ENCODE measurements at regions not wholly inside any gene's neighbourhood (a gene's known extent, or its start where the extent isn't known, plus 50 kb on each side); places are given as distances from the start of the nearest gene placed in this dataset.

- TF ChIP-seq CTCF (IDR thresholded peaks at IDR 0.05), result no peak
- Histone ChIP-seq H3K27ac (ENCODE audit: low read length) (no peak overlapping the region), H3K36me3 (ENCODE audit: control insufficient read depth, insufficient read depth, low read length) (no peaks in the 10 kb centered on the region), H3K4me1 (ENCODE audit: control insufficient read depth, insufficient read depth, low read length) (no peaks in the 10 kb centered on the region), H3K4me3 (ENCODE audit: low read length) (no peak overlapping the region), H3K27me3 (ENCODE audit: control insufficient read depth, insufficient read depth, low read length) (no peaks in the 10 kb centered on the region), H3K9me3 (ENCODE audit: control insufficient read depth, insufficient read depth, low read length) (no peaks in the 10 kb centered on the region)
- H3K27me3 Mint-ChIP-seq (ENCODE audit: low read depth in 2 of 2), result no peaks in the 10 kb centered on the region
- H3K4me3 Mint-ChIP-seq, result no peak overlapping the region
- no peaks in the 10 kb centered on the region for H3K4me1 Mint-ChIP-seq
- ATAC-seq (no peak), DNase-seq (no peak)
- peaks cover 0 to 3% of the 10 kb centered on the region in 2 donors for H3K9me3 Mint-ChIP-seq
- no peak overlapping the region for H3K27ac Mint-ChIP-seq
- WGBS (ENCODE audit: insufficient coverage), result 91% methylated on average over 3 of the region's 4 CpGs
- H3K36me3 Mint-ChIP-seq, result no peaks in the 10 kb centered on the region
- intact Hi-C loops (cut with micrococcal nuclease), result no loop called here
These were observed 170.2 kb downstream of the OTOR start for GRCh38 chr20:16918366-16918765.

- Histone ChIP-seq H3K4me1 (ENCODE audit: control insufficient read depth, insufficient read depth, low read length) (no peaks in the 10 kb centered on the region), H3K27me3 (ENCODE audit: control insufficient read depth, insufficient read depth, low read length) (no peaks in the 10 kb centered on the region), H3K27ac (ENCODE audit: low read length) (no peak overlapping the region), H3K36me3 (ENCODE audit: control insufficient read depth, insufficient read depth, low read length) (no peaks in the 10 kb centered on the region), H3K9me3 (ENCODE audit: control insufficient read depth, insufficient read depth, low read length) (no peaks in the 10 kb centered on the region), H3K4me3 (ENCODE audit: low read length) (no peak overlapping the region)
- ATAC-seq (no peak), DNase-seq (no peak)
- intact Hi-C loops (cut with micrococcal nuclease), result no loop called here
- no peaks in the 10 kb centered on the region for H3K27me3 Mint-ChIP-seq (ENCODE audit: low read depth in 2 of 2)
- H3K27ac Mint-ChIP-seq, result no peak overlapping the region
- 82% methylated on average over 3 of the region's 5 CpGs for WGBS (ENCODE audit: insufficient coverage)
- no peaks in the 10 kb centered on the region for H3K36me3 Mint-ChIP-seq
- H3K4me1 Mint-ChIP-seq, result no peaks in the 10 kb centered on the region
- no peak for TF ChIP-seq CTCF (IDR thresholded peaks at IDR 0.05)
- H3K4me3 Mint-ChIP-seq, result no peak overlapping the region
- peaks cover 0 to 7% of the 10 kb centered on the region in 2 donors for H3K9me3 Mint-ChIP-seq
These were observed 171.7 kb downstream of the OTOR start for GRCh38 chr20:16919841-16920240.

- Mint-ChIP-seq H3K27me3 (ENCODE audit: low read depth in 2 of 2) (no peaks in the 10 kb centered on the region), H3K4me1 (no peaks in the 10 kb centered on the region), H3K4me3 (no peak overlapping the region), H3K36me3 (no peaks in the 10 kb centered on the region), H3K27ac (no peak overlapping the region), H3K9me3 (peaks cover 0 to 9% of the 10 kb centered on the region in 2 donors)
- intact Hi-C loops (cut with micrococcal nuclease), result no loop called here
- no peak for DNase-seq
- Histone ChIP-seq H3K4me1 (ENCODE audit: control insufficient read depth, insufficient read depth, low read length) (no peaks in the 10 kb centered on the region), H3K4me3 (ENCODE audit: low read length) (no peak overlapping the region), H3K27ac (ENCODE audit: low read length) (no peak overlapping the region), H3K9me3 (ENCODE audit: control insufficient read depth, insufficient read depth, low read length) (no peaks in the 10 kb centered on the region), H3K27me3 (ENCODE audit: control insufficient read depth, insufficient read depth, low read length) (no peaks in the 10 kb centered on the region), H3K36me3 (ENCODE audit: control insufficient read depth, insufficient read depth, low read length) (no peaks in the 10 kb centered on the region)
- no peak for ATAC-seq
- no peak for TF ChIP-seq CTCF (IDR thresholded peaks at IDR 0.05)
- no CpG with 5 or more reads among the region's 3 CpGs for WGBS (ENCODE audit: insufficient coverage)
These were observed 174.7 kb downstream of the OTOR start for GRCh38 chr20:16922834-16923233.

- peaks cover 0 to 14% of the 10 kb centered on the region in 2 donors for H3K9me3 Mint-ChIP-seq
- no peak for TF ChIP-seq CTCF (IDR thresholded peaks at IDR 0.05)
These were observed 178.7 kb downstream of the OTOR start for GRCh38 chr20:16926626-16927430.

More at GRCh38 chr20:16926626-16927430, 178.7 kb downstream of the OTOR start:
- H3K36me3 Mint-ChIP-seq, result no peaks in the 10 kb centered on the region
- no peak overlapping the region for H3K27ac Mint-ChIP-seq
- Histone ChIP-seq H3K4me3 (ENCODE audit: low read length) (no peak overlapping the region), H3K36me3 (ENCODE audit: control insufficient read depth, insufficient read depth, low read length) (no peaks in the 10 kb centered on the region), H3K27me3 (ENCODE audit: control insufficient read depth, insufficient read depth, low read length) (no peaks in the 10 kb centered on the region), H3K9me3 (ENCODE audit: control insufficient read depth, insufficient read depth, low read length) (peaks cover 4% of the 10 kb centered on the region), H3K4me1 (ENCODE audit: control insufficient read depth, insufficient read depth, low read length) (no peaks in the 10 kb centered on the region), H3K27ac (ENCODE audit: low read length) (no peak overlapping the region)
- no peak for DNase-seq
- ATAC-seq, result no peak
- no peak overlapping the region for H3K4me3 Mint-ChIP-seq
- intact Hi-C loops (cut with micrococcal nuclease), result no loop called here
- H3K4me1 Mint-ChIP-seq, result no peaks in the 10 kb centered on the region
- 91% methylated on average over 11 of the region's 11 CpGs for WGBS (ENCODE audit: insufficient coverage)
- no peaks in the 10 kb centered on the region for H3K27me3 Mint-ChIP-seq (ENCODE audit: low read depth in 2 of 2)

All from natural killer cell (primary cell).